Endothelial cell (in vitro differentiated cells): ENCODE measurements at regions not wholly inside any gene's neighbourhood (a gene's known extent, or its start where the extent isn't known, plus 50 kb on each side); places are given as distances from the start of the nearest gene placed in this dataset.

Source experiments
- DNase-seq: peaks from one replicate; pipeline ENCODE4 v3.0.0; 2021; ENCODE audit warnings: low spot score
- H3K27ac Mint-ChIP-seq: one replicate; pipeline ENCODE4 v1.8.0; 2021; ENCODE audit warnings: mixed read lengths, inconsistent platforms; ENCODE audit not compliant: unreplicated experiment
- H3K27me3 Mint-ChIP-seq: one replicate; pipeline ENCODE4 v1.8.0; 2021; ENCODE audit warnings: mild to moderate bottlenecking, moderate library complexity, mixed read lengths, inconsistent platforms; ENCODE audit not compliant: unreplicated experiment
- H3K36me3 Mint-ChIP-seq: one replicate; pipeline ENCODE4 v1.8.0; 2021; ENCODE audit warnings: mild to moderate bottlenecking, low read depth, mixed read lengths, inconsistent platforms; ENCODE audit not compliant: unreplicated experiment
- H3K4me1 Mint-ChIP-seq: one replicate; pipeline ENCODE4 v1.8.0; 2021; ENCODE audit warnings: mild to moderate bottlenecking, mixed read lengths, inconsistent platforms; ENCODE audit not compliant: unreplicated experiment
- H3K4me3 Mint-ChIP-seq: one replicate; pipeline ENCODE4 v1.8.0; 2021; ENCODE audit warnings: mild to moderate bottlenecking, mixed read lengths, inconsistent platforms; ENCODE audit not compliant: unreplicated experiment
- H3K9me3 Mint-ChIP-seq: one replicate; pipeline ENCODE4 v1.8.0; 2021; ENCODE audit warnings: mixed read lengths, inconsistent platforms; ENCODE audit not compliant: unreplicated experiment
- TF ChIP-seq, protein P1 (sequence below): fragments of 200-600 bp; sonication (generic); IDR thresholded peaks from one replicate; pipeline ENCODE4 v1.5.0; 2021; ENCODE audit warnings: antibody characterized with exemption; ENCODE audit not compliant: unreplicated experiment

DNA sequence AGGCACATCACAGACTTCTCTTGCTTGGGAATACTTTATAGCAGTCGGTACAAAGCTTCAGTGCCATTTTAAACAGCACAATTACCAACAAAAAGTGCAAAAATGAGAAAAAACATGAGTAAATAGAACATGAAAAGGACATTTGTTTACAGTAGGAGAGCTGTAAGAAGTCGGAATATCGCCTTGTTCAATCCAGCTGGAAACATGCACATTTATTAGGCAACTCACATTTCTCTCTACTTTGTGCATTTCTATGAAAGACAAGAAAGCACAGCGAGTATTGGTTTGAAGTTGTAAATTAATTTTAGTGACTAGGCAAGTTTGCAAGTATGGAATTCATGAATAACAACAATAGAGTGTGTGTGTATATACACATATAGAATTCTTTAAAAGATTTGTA, 484.7 kb downstream of the DACH1 start:
- TF ChIP-seq, protein P1, sequence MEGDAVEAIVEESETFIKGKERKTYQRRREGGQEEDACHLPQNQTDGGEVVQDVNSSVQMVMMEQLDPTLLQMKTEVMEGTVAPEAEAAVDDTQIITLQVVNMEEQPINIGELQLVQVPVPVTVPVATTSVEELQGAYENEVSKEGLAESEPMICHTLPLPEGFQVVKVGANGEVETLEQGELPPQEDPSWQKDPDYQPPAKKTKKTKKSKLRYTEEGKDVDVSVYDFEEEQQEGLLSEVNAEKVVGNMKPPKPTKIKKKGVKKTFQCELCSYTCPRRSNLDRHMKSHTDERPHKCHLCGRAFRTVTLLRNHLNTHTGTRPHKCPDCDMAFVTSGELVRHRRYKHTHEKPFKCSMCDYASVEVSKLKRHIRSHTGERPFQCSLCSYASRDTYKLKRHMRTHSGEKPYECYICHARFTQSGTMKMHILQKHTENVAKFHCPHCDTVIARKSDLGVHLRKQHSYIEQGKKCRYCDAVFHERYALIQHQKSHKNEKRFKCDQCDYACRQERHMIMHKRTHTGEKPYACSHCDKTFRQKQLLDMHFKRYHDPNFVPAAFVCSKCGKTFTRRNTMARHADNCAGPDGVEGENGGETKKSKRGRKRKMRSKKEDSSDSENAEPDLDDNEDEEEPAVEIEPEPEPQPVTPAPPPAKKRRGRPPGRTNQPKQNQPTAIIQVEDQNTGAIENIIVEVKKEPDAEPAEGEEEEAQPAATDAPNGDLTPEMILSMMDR, result no peak
- Mint-ChIP-seq H3K9me3 (no peaks in the 10 kb centered on the region), H3K36me3 (no peaks in the 10 kb centered on the region), H3K4me1 (peaks cover 6% of the 10 kb centered on the region), H3K27me3 (no peaks in the 10 kb centered on the region), H3K4me3 (no peak overlapping the region), H3K27ac (no peak overlapping the region)
- no peak for DNase-seq

DNA sequence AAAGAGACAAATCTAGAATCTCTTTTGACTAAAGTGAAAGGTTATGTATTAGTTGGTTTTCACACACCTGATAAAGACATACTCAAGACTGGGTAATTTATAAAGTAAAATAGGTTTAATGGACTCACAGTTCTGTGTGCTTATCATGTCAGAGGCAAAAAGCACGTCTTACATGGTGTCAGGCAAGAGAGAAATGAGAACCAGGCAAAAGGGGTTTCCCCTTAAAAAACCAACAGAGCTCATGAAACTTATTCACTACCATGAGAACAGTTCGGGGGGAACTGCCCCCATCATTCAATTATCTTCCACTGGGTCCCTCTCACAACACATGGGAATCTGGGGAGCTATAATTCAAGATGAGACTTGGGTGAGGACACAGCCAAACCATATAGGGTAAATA, 486.8 kb downstream of the DACH1 start:
- DNase-seq, result no peak
- no peaks in the 10 kb centered on the region for H3K36me3 Mint-ChIP-seq
- H3K9me3 Mint-ChIP-seq, result no peaks in the 10 kb centered on the region
- TF ChIP-seq, protein P1, result no peak
- H3K4me1 Mint-ChIP-seq, result peaks cover 6% of the 10 kb centered on the region
- H3K27ac Mint-ChIP-seq, result no peak overlapping the region
- no peak overlapping the region for H3K4me3 Mint-ChIP-seq
- no peaks in the 10 kb centered on the region for H3K27me3 Mint-ChIP-seq

DNA sequence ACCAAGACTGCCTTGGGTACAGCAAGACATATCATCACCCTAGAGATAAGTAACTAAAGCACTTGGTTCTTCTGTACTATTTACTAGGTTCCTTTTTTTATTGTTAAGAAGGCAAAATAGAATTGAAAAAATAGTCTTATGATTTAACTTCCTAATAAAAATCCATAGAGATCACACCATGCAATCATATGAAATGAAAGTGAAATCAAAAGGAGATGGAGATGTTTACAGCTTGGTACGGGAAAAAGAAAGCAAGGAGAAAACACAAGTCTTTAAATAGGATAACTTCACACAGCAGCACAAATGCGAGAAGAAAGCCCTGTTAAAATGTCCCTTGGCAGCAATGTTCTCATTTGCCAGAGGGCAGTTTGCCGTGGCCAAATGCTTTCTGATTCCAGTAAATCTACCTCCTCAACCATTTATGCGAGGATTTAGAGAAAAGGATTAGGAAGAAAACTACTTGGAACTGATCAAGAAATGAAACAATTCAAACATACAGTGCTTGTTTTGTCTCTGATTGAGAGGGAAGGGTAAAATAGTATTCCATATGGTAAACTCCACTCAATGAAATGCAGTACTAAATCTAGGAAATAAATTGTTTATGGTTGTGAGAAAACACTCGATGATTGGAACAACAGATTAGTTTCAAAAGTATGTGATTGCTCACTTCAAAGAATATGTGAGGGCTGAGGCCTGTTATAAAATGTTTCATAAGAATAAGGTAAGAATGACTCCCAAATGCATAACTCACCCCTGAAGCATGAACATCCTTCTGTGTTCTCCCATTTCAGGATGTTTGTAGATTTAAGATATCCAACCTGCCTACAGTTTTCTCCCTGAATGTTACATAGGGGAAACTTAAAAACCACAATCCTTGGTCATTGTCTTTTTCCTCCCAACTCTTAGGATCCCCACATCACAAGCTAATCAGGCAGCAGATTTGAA, 487.8 kb downstream of the DACH1 start:
- no peak overlapping the region for H3K4me3 Mint-ChIP-seq
- no peaks in the 10 kb centered on the region for H3K36me3 Mint-ChIP-seq
- no peak for DNase-seq
- H3K4me1 Mint-ChIP-seq, result peaks cover 8% of the 10 kb centered on the region
- TF ChIP-seq, protein P1, result no peak
- H3K27ac Mint-ChIP-seq, result no peak overlapping the region
- no peaks in the 10 kb centered on the region for H3K9me3 Mint-ChIP-seq
- no peaks in the 10 kb centered on the region for H3K27me3 Mint-ChIP-seq

DNA sequence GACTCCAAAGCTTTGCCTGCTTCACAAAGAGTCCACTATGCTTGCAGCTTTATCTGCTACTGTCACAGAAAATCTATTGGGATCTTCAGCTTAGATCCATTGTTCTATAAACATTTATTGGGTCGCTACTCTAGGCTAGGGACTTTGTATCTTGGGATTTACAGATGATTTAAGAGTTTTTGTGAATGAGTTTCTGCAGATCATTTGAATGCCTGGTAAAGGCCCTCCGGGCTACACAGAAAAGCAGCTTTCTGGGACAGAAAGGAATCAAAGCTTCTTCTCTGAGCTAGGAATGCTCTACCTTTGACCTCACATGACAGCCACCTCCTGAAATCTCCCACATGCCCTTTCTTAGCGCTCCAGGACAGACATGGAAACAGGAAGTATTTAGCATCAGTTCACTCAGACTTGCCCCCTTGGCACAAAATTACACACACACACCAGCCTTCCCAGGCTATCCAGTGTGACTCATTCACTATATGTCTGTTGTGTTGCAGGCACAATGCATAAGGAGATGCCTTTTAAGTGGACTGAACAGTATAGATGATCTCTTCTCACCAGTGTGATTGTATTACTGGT, 492.4 kb downstream of the DACH1 start:
- H3K4me3 Mint-ChIP-seq, result no peak overlapping the region
- H3K4me1 Mint-ChIP-seq, result peaks cover 5% of the 10 kb centered on the region
- H3K36me3 Mint-ChIP-seq, result no peaks in the 10 kb centered on the region
- DNase-seq, result no peak
- no peaks in the 10 kb centered on the region for H3K27me3 Mint-ChIP-seq
- H3K9me3 Mint-ChIP-seq, result no peaks in the 10 kb centered on the region
- no peak overlapping the region for H3K27ac Mint-ChIP-seq
- TF ChIP-seq, protein P1, result no peak

DNA sequence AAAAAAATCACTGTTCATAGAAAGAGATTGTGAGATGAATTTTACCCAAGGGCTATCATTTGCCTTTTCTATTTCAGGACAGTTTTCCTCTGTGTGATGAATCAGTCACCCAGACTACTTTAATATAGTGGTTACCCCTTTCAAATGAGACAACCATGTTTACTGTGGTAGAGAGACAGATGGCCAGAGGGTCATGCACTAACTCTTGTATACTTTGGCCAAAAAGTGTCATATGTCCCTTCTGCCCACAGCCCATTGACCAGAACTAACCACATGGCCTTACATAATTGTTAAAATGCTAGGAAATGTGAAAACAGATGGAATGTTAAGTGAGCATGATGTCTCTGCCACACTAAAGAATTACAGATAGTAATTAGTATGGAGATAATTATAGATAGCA, 498.7 kb downstream of the DACH1 start:
- no peaks in the 10 kb centered on the region for H3K9me3 Mint-ChIP-seq
- H3K4me1 Mint-ChIP-seq, result no peaks in the 10 kb centered on the region
- no peaks in the 10 kb centered on the region for H3K36me3 Mint-ChIP-seq
- TF ChIP-seq, protein P1, result no peak
- no peak overlapping the region for H3K27ac Mint-ChIP-seq
- no peak overlapping the region for H3K4me3 Mint-ChIP-seq
- no peak for DNase-seq
- no peaks in the 10 kb centered on the region for H3K27me3 Mint-ChIP-seq
